Activated T-helper 1 cell treated with anti-CD3 and anti-CD28 coated beads, Interleukin-2, amount 50 U/mL, for 16 hours (primary cell): ENCODE measurements at regions not wholly inside any gene's neighbourhood (a gene's known extent, or its start where the extent isn't known, plus 50 kb on each side); places are given as distances from the start of the nearest gene placed in this dataset.
"Not testable (repeated sequence)": the region's sequence is repeated elsewhere in the genome, so short reads cannot be mapped to it uniquely, and the experiment has no call there.

Experiments
- DNase-seq, 2 donors: peaks; one replicate each; pipeline ENCODE4 v3.0.0-alpha.2; 2020; ENCODE audit warnings: low read depth in 1 of 2, low spot score in 1 of 2

DNA sequence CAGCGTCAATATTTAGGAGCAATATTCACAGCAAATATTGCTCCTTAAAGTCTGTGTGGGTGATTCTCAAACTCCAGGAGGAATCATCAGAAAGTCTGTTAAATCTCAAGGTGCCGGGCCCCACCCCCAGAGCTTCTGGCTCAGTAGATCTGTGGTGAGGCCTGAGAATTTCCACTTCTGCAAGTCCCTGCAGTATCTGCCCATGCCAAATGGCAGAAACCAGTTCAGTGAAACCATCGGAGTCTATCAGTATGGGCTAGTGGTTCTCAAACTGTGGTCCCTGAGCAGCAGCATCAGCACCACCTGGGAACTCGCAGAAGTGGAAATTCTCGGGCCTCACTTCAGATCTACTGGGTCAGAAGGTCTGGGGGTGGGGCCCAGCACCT lies 202.9 kb downstream of the SLC4A3 start:
- DNase-seq = no peak

GRCh38 chr2:219831957-219832356 lies 204.5 kb downstream of the SLC4A3 start:
- no peak for DNase-seq

DNA sequence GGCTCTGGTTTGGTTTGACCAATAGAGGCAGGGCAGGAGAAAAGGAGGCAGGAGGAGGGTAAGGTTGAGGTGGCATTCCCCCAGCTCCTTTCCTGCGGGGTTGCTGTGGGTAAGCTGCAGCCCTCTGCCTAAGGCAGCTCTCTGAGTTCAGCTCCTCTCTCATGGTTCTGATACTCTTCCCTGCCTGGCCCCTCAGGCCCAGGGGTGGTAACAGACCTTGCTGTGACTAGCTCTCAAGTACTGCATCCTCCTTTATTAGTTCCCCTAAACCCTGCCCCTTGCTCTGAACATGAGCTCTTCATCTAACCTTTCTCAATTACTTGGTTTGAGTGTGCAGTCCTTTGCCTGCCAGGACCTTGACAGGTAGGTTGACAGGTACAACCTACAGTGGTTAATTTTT lies 205.5 kb downstream of the SLC4A3 start:
- DNase-seq = no peak

DNA sequence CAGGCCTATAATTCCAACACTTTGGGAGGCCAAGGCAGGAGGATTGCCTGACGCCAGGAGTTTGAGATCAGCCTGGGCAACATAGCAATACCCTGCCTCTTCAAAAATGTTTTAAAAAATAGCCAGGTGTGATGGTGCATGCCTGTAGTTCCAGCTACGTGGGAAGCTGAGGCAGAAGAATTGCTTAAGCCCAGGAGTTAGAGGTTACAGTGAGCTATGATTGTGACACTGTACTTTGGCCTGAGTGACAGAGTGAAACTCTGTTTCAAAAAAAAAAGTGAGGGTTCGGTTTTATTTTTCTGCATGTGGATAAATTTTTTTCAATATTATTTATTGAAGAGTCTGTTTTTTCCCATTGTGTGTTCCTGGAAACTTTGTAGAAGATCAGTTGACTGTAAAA lies 208.1 kb downstream of the SLC4A3 start:
- DNase-seq = no peak

GRCh38 chr2:219836647-219837177 lies 209.3 kb downstream of the SLC4A3 start:
- no peak for DNase-seq

DNA sequence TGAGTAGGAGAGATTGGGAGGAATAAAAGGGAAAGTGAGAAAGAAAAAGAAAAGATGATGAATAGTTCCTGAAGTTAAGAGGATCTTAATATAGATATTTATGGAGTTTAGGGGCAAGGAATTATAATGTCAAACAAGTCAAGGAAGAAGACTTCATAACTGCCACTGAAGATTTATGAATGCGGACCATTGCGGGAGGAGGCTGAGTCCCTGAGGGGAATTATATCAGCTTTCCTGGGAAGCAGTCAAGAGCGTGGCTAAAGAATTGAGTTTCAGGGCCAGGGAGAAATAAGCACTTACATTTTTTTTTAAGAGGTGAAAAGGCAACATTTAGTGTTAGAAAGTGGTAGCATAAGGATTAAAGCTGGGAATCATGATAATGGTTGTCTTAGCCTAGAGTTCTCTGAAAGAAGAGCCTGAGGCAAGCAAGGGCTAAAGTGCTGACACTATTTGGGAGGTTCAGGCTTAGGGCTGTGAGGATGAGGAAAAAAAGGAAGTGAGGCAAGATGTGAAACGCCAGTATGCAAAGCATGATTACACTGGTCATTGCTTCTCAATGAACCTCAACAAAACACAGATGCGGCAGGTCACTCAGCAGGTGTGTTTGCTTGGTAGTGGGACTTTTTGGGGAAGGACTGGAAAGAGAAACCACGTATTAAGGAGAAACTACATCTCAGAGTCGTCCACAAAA lies 217.1 kb downstream of the SLC4A3 start:
- no peak for DNase-seq

DNA sequence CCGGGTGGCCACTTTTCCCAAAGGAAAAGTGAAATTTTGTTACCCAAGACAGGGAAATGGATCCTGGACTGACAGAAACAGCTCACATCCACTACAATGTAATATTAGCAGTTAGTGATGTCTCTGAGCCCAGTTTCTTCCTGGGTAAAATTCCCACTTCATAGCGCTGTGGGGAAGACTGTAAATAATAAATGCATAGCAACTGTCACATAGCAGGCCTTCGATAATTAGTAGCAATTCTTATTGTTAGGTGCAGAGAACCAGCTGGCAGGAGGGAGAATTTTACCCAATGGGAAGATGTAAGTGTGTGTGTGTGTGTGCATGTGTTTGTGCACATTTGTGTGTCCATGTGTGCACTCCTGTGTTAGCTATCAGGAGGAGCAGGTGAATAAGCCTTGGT lies 221.5 kb downstream of the SLC4A3 start:
- DNase-seq = no peak

GRCh38 chr2:219851169-219851568 lies 223.7 kb downstream of the SLC4A3 start:
- no peak for DNase-seq

GRCh38 chr2:219851801-219852481 lies 224.5 kb downstream of the SLC4A3 start:
- no peak for DNase-seq

DNA sequence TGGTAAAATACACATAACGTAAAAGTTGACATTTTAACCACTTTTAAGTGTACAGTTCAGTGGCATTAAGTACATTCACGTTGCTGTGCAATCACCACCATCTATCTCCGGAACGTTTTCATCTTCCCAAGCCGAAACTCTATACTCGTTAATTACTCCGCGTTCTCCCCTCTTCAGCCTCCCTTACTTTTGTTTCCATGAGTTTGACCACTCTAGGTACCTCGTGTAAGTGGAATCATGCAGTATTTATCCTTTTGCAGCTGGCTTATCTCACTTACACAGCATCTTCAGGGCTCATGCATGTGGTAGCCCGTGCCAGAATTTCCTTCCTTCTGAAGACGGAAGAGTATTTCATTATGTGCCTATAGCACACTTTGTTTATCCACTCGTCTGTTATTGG lies 225.2 kb downstream of the SLC4A3 start:
- no peak for DNase-seq

DNA sequence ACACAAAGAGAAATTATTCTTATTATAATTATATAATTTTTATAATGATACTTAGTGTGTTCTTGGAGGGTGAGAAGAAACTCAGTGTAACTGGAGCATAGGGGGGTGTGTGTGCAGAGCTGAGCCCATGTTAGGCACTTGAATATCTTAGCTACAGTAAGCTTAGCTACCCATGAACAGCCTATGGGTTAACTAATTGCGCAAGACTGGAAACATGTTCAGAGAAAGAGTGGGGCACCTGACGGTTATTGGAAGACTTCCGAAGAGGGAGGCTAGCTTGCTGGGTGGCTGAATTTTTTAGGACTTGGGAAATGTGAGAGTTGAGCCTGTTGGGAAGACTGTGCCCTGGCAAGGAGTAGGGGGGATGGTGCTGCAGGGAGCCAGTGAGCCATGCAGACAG lies 229.2 kb downstream of the SLC4A3 start:
- DNase-seq = no peak

- DNase-seq = no peak
Measured at GRCh38 chr2:219857751-219858150, 230.3 kb downstream of the SLC4A3 start.

- DNase-seq = no peak
Measured at GRCh38 chr2:219861307-219861706, 233.9 kb downstream of the SLC4A3 start.

DNA sequence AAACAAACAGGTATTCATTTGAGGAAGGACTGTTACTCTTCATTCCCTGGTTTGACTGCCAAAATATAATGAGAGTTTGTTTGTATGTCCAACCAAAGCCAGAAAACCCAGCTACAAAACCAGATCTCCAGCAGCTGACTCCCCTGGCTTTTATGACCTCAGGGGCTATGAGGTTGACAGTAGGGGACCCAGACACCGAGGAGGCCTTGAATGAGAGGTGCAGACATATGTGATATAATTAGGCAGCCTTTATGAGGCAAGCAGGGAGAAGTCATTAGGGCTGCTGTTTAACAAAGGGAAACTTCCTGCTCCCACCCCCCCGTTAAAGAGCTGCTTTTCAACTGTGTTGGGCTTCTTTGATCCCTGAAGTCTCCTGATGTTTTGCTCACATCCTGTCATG lies 236.7 kb downstream of the SLC4A3 start:
- DNase-seq = no peak

DNA sequence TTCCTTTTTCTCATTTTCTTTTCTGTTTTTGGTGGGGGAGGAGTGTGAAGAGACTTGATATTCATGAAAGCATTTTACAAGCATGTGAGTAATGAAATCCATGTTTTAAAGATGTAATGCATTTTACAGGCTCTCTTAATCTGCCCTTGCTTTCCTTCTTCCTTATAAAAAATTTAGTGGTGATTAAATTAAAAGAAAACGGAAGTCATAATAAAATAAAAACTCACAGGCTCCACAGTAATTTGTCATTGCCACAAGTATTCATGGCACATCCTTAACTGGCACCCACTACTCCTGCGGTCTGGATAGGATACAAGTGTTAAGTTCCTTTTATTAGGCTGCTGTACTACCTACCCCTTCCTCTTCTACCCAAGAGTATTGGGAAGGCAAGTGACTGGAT lies 241.2 kb downstream of the SLC4A3 start:
- DNase-seq = no peak

DNA sequence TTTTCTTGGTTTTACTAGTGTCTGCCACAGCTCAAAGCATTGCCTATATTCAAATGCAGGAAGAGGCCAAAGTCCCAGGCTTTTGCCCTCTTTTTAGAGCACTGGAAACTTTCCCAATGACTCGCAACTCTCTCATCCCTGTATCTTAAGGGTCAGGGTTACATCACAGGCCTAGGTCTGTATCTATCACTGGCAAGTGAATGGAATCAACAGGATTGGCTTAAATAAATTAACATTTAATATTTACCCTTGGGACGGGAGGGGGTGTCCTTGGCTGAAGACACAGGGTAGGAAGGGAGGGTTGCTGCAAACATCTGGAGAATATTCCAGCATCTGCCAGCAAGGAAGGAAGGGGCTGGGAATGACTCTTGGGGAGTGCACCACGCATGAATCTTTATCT lies 242.6 kb downstream of the SLC4A3 start:
- DNase-seq = no peak

DNA sequence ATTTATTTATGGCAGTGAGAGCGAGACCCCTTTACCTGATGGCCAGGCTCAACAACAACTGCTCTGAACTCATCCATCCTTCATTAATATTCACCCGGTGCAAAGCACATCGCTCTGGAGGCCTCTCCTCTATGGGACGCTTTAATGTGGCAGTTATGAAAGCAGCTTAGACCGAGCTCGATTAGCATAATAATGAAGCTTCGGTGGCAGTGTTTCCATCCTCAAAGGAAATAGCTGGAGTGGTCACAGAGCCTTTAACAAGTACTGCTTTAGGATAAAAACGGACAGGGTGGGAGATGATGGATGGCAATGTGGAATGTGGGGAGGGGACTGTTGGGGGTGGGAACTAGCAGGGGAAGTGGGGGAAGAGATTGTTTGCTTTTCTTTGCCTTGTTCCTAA lies 243.9 kb downstream of the SLC4A3 start:
- DNase-seq = no peak

DNA sequence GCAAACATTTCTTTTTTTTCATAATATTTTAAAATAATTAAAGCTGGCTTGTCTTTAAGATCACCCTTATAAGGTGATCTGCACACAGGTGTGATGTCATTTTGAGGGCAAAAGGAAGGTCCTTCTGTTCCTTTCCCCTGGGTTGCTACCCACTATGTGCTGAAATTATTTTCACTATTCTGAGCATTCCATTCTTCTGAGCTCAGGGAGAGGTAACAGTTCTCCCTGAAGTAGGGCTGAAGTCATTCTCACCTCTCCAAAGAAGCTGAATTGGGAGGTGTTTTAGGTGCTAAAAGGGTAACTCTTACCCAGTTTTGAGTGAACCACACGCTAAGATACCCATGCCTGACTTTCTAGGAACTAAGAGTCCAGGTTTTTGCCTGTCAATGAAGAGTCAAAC lies 247.6 kb downstream of the SLC4A3 start:
- no peak for DNase-seq

GRCh38 chr2:219875986-219876385 lies 248.6 kb downstream of the SLC4A3 start:
- DNase-seq = not testable (repeated sequence)

- DNase-seq = no peak
Measured at GRCh38 chr2:219876931-219877330, 249.5 kb downstream of the SLC4A3 start.

GRCh38 chr2:219877728-219878127 lies 250.3 kb downstream of the SLC4A3 start:
- no peak for DNase-seq

DNA sequence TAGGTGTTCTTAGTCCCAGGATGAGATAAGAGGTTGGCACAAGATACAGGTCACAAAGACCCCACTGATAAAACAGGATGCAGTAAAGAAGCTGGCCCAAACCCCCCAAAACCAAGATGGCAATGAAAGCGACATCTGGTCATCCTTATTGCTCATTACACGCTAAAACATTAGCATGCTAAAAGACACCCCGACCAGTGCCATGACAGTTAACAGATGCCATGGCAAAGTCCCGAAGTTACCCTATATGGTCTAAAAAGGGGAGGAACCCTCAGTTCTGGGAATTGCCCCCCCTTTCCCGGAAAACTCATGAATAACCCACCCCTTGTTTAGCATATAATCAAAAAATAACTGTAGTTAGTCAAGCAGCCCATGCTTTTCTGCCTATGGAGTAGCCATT lies 251.1 kb downstream of the SLC4A3 start:
- no peak for DNase-seq

DNA sequence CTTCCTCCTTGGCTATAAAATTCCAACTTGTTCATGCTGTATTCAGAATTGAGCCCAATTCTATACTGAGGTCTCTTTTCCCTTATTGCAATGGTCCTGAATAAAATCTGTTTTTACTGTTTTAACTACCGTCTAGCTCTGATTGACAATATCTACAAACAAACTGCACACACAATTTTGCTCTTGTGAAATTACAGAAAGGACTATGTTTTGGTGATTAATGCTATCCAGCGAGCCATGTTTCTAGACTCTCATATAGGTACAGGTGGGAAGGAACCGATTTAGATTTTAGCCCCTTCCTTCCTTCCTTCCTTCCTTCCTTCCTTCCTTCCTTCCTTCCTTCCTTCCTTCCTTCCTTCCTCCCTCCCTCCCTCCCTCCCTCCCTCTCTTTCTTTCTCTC lies 254.4 kb downstream of the SLC4A3 start:
- DNase-seq = no peak
